ENCODE measurements at regions not wholly inside any gene's neighbourhood (a gene's known extent, or its start where the extent isn't known, plus 50 kb on each side); places are given as distances from the start of the nearest gene placed in this dataset.

DNA sequence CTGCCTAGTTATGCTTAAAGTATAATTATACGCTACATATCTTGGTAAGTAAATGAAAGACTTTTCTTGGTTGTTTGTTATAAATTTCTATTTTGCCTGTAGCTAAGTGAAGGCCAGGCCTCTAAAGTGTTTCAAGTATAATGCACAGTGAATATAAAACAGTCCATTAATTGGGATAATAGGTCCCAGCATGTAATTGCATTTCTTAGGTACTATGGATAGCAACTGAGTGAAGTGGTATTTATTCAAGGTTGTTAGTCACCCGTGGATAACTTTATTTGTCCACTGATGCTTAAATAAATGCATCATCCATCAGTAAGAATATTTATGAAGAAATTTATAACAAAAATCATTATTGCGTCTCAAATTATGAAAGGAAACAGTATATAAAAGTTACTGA, 59.1 kb downstream of the TEX13C start:
- dilution Hi-C loops (cut with MboI; ENCODE audit: extremely low pct_ligation_motif_present, low sequenced_read_pairs): no loop called here
- no peak overlapping the region for H3K4me2 ChIP-seq (ENCODE audit: insufficient read depth, low read length)
- FAIRE-seq (no peak), DNase-seq (ENCODE audit: low read depth, low spot score) (no peak)
- POLR2A ChIA-PET: no interaction called here
- no peaks in the 10 kb centered on the region for H3K4me1 ChIP-seq (ENCODE audit: control insufficient read depth, extremely low read depth, insufficient read depth, low read length)
- CTCF ChIA-PET: no interaction called here
- H3K9ac ChIP-seq (replicated peaks; ENCODE audit: extremely low read depth, insufficient read depth, low read length): no peak overlapping the region
- H2AFZ ChIP-seq (ENCODE audit: low read depth, low read length): no peak overlapping the region
- no peaks in the 10 kb centered on the region for H4K20me1 ChIP-seq (replicated peaks; ENCODE audit: control insufficient read depth, extremely low read depth, insufficient read depth, low read length)
- H3K9me1 ChIP-seq (replicated peaks; ENCODE audit: control insufficient read depth, extremely low read depth, insufficient read depth, low read length): no peaks in the 10 kb centered on the region
- H3K27me3 ChIP-seq (ENCODE audit: control insufficient read depth in 2 of 2, insufficient read depth in 2 of 2, low read length in 2 of 2): no peaks in the 10 kb centered on the region
- H3K36me3 ChIP-seq (ENCODE audit: control insufficient read depth in 2 of 2, extremely low read depth in 1 of 2, insufficient read depth in 2 of 2, low read length in 2 of 2): no peaks in the 10 kb centered on the region
- no peak overlapping the region for H3K4me3 ChIP-seq (replicated peaks in 1 of 3; ENCODE audit: insufficient read depth in 1 of 3, low read depth in 1 of 3, low read length in 3 of 3)
- TF ChIP-seq, protein P1, sequence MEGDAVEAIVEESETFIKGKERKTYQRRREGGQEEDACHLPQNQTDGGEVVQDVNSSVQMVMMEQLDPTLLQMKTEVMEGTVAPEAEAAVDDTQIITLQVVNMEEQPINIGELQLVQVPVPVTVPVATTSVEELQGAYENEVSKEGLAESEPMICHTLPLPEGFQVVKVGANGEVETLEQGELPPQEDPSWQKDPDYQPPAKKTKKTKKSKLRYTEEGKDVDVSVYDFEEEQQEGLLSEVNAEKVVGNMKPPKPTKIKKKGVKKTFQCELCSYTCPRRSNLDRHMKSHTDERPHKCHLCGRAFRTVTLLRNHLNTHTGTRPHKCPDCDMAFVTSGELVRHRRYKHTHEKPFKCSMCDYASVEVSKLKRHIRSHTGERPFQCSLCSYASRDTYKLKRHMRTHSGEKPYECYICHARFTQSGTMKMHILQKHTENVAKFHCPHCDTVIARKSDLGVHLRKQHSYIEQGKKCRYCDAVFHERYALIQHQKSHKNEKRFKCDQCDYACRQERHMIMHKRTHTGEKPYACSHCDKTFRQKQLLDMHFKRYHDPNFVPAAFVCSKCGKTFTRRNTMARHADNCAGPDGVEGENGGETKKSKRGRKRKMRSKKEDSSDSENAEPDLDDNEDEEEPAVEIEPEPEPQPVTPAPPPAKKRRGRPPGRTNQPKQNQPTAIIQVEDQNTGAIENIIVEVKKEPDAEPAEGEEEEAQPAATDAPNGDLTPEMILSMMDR (IDR thresholded peaks at IDR 0.05; ENCODE audit: extremely low read depth in 1 of 2, insufficient read depth in 1 of 2, low read depth in 1 of 2, low read length in 2 of 2): no peak
- TF ChIP-seq JUN (IDR thresholded peaks at IDR 0.05; ENCODE audit: borderline replicate concordance, insufficient read depth, insufficient read length, low read depth): no peak
- TF ChIP-seq EZH2 (IDR thresholded peaks at IDR 0.05; ENCODE audit: borderline replicate concordance, low read depth, low read length, severe bottlenecking): no peak
- no peak for TF ChIP-seq MYC (IDR thresholded peaks at IDR 0.05; ENCODE audit: low read depth, low read length)
- no peak for TF ChIP-seq FOS (IDR thresholded peaks at IDR 0.05; ENCODE audit: borderline replicate concordance, insufficient read depth, low read length)
- no peak for TF ChIP-seq GATA2 (IDR thresholded peaks at IDR 0.05; ENCODE audit: insufficient read depth, insufficient read length, low read depth, low read length)
- no peak for TF ChIP-seq POLR2A (IDR thresholded peaks at IDR 0.05; ENCODE audit: low read depth, low read length)
- TF ChIP-seq, protein P2, sequence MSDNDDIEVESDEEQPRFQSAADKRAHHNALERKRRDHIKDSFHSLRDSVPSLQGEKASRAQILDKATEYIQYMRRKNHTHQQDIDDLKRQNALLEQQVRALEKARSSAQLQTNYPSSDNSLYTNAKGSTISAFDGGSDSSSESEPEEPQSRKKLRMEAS (IDR thresholded peaks at IDR 0.05; ENCODE audit: insufficient read depth, insufficient read length): no peak
- TF ChIP-seq POLR2AphosphoS5 (IDR thresholded peaks at IDR 0.05; ENCODE audit: insufficient read depth, low read depth, low read length): no peak
- H3K9me3 ChIP-seq (replicated peaks; ENCODE audit: control insufficient read depth, insufficient read depth, low read length): no peaks in the 10 kb centered on the region
- intact Hi-C loops (cut with micrococcal nuclease): no loop called here
- BruUV-seq (replicated peaks): no TSS peak
- no peaks in the 10 kb centered on the region for H3K79me2 ChIP-seq (ENCODE audit: control insufficient read depth, insufficient read depth, low read length)
- no peak overlapping the region for H3K27ac ChIP-seq (ENCODE audit: insufficient read depth, low read depth, low read length)
